HepG2 (cell line): ENCODE measurements at regions not wholly inside any gene's neighbourhood (a gene's known extent, or its start where the extent isn't known, plus 50 kb on each side); places are given as distances from the start of the nearest gene placed in this dataset.

ENCODE experiments used
- ATAC-seq: fragments of 200-7000 bp; cut with Tn5 transposase; 3 replicates; pipeline ENCODE4 v1.9.1; 2020; ENCODE audit warnings: mild to moderate bottlenecking, moderate library complexity
- BruUV-seq: library from RNA; stranded (reverse); fragments of 400-500 nt; replicated peaks from 2 replicates; lab custom pipeline; 2021; lab: Mats Ljungman, UMichigan
- CTCF ChIA-PET: fragments of 300-600 bp; formaldehyde crosslinking; extraction: SDS; loops from one replicate; lab custom pipeline; 2021; ENCODE audit warnings: low total read pairs, inconsistent platforms, low intra/inter-chr PET ratio; lab: Yijun Ruan, JAX
- POLR2A ChIA-PET: fragments of 350-600 bp; sonication (Branson Sonifier 250); formaldehyde crosslinking; loops from one replicate; lab custom pipeline; 2020; ENCODE audit warnings: antibody characterized with exemption, inconsistent platforms; lab: Yijun Ruan, JAX
- DNase-seq: peaks from one replicate; pipeline ENCODE4 v3.0.0-alpha.2; 2015; ENCODE audit warnings: low spot score
- FAIRE-seq: peaks from 3 replicates; lab custom pipeline; 2011; peaks lifted over from hg19 to GRCh38; lab: Jason Lieb, UNC
- H2AFZ ChIP-seq: one replicate; pipeline ENCODE4 v1.6.1; 2011; ENCODE audit warnings: low read length, inconsistent platforms
- H3K27ac ChIP-seq: fragments of 300-600 bp; 3 replicates; pipeline ENCODE4 v1.8.0; 2011; ENCODE audit warnings: mixed run types, mild to moderate bottlenecking, mixed read lengths, low read length, inconsistent platforms; ENCODE audit not compliant: insufficient read depth; ENCODE audit errors: extremely low read length
- H3K27me3 ChIP-seq, 2 experiments: fragments of 200-600 bp in 1 of 2; 2 replicates in 1 of 2; 3 replicates in 1 of 2; pipeline versions ENCODE4 v1.6.0 to v1.8.0; 2011; ENCODE audit warnings: low read length in 2 of 2, mild to moderate bottlenecking in 2 of 2, moderate library complexity in 2 of 2, inconsistent platforms in 1 of 2; ENCODE audit not compliant: insufficient read depth in 2 of 2, control insufficient read depth in 1 of 2
- H3K36me3 ChIP-seq, 2 experiments: fragments of 200-600 bp in 1 of 2; replicated peaks in 1 of 2; 2 replicates in 1 of 2; 3 replicates in 1 of 2; pipeline versions ENCODE4 v1.5.1 to v1.8.0; 2011; ENCODE audit warnings: low read length in 2 of 2, inconsistent platforms in 1 of 2; ENCODE audit not compliant: insufficient read depth in 2 of 2, control insufficient read depth in 1 of 2
- H3K4me1 ChIP-seq: 2 replicates; pipeline ENCODE4 v1.5.1; 2012; ENCODE audit warnings: low read length, inconsistent platforms; ENCODE audit not compliant: insufficient read depth
- H3K4me2 ChIP-seq: 2 replicates; pipeline ENCODE4 v1.6.0; 2011; ENCODE audit warnings: low read depth, low read length, inconsistent platforms
- H3K4me3 ChIP-seq, 3 experiments: fragments of 200-600 bp in 1 of 3; sonication (generic), shearing (Covaris generic) in 1 of 3; replicated peaks in 1 of 3; 2 replicates each; pipeline ENCODE4 v1.5.1; 2011 to 2016; ENCODE audit warnings: low read length in 3 of 3, inconsistent platforms in 2 of 3, low read depth in 2 of 3, mild to moderate bottlenecking in 2 of 3, control low read depth in 1 of 3, mixed read lengths in 1 of 3; ENCODE audit not compliant: insufficient read depth in 1 of 3
- H3K79me2 ChIP-seq: one replicate; pipeline ENCODE4 v1.6.1; 2011; ENCODE audit warnings: low read length, inconsistent platforms; ENCODE audit not compliant: insufficient read depth
- H3K9ac ChIP-seq: 2 replicates; pipeline ENCODE4 v1.6.0; 2011; ENCODE audit warnings: mild to moderate bottlenecking, low read depth, low read length, inconsistent platforms; ENCODE audit not compliant: insufficient read depth
- H3K9me3 ChIP-seq: 2 replicates; pipeline ENCODE4 v1.5.1; 2012; ENCODE audit warnings: mild to moderate bottlenecking, low read length
- H4K20me1 ChIP-seq: 2 replicates; pipeline ENCODE4 v1.6.0; 2011; ENCODE audit warnings: inconsistent platforms, mild to moderate bottlenecking, low read length, moderate library complexity; ENCODE audit not compliant: insufficient read depth
- AHR ChIP-seq: IDR thresholded peaks from 2 replicates; pipeline ENCODE4 v1.6.1; 2018; ENCODE audit warnings: missing genetic modification reagents, missing compliant biosample characterization
- CBX5 ChIP-seq: sonication (generic); formaldehyde crosslinking; IDR thresholded peaks from 2 replicates; pipeline ENCODE4 v1.4.0; 2020; ENCODE audit warnings: missing genetic modification reagents, borderline replicate concordance
- DRAP1 ChIP-seq: IDR thresholded peaks from 2 replicates; pipeline ENCODE4 v1.6.1; 2016; ENCODE audit warnings: missing genetic modification reagents, missing compliant biosample characterization
- PCBP2 ChIP-seq: fragments of 200-400 bp; formaldehyde crosslinking; optimal IDR thresholded peaks from 2 replicates; pipeline ENCODE3; 2018; ENCODE audit warnings: low read length, low read depth; ENCODE audit not compliant: poor library complexity, severe bottlenecking
- ZBTB4 ChIP-seq: sonication (generic); formaldehyde crosslinking; IDR thresholded peaks from 2 replicates; pipeline ENCODE4 v1.4.0; 2020; ENCODE audit warnings: missing genetic modification reagents, mild to moderate bottlenecking, borderline replicate concordance
- ZMYM3 ChIP-seq: sonication (generic); formaldehyde crosslinking; IDR thresholded peaks from 2 replicates; pipeline ENCODE4 v1.5.1; 2020; ENCODE audit warnings: mild to moderate bottlenecking, missing genetic modification reagents
- ZNF547 ChIP-seq: sonication (generic); formaldehyde crosslinking; IDR thresholded peaks from 2 replicates; pipeline ENCODE4 v1.5.1; 2020; ENCODE audit warnings: mild to moderate bottlenecking, missing genetic modification reagents
- ZNF558 ChIP-seq: sonication (generic); formaldehyde crosslinking; IDR thresholded peaks from 2 replicates; pipeline ENCODE4 v1.9.0; 2022; ENCODE audit warnings: mild to moderate bottlenecking, missing genetic modification reagents, borderline replicate concordance
- in situ Hi-C: cut with HindIII; loops from 2 replicates; pipeline ENCODE4 v1.10.0; 2017; ENCODE audit warnings: low pct_unique_long_range_greater_than_20kb; ENCODE audit not compliant: extremely low pct_ligation_motif_present
- intact Hi-C: fragments of 100-400 bp; cut with micrococcal nuclease; formaldehyde crosslinking; loops from one replicate; pipeline ENCODE4 v1.10.0; 2022; ENCODE audit not compliant: unreplicated experiment

DNA sequence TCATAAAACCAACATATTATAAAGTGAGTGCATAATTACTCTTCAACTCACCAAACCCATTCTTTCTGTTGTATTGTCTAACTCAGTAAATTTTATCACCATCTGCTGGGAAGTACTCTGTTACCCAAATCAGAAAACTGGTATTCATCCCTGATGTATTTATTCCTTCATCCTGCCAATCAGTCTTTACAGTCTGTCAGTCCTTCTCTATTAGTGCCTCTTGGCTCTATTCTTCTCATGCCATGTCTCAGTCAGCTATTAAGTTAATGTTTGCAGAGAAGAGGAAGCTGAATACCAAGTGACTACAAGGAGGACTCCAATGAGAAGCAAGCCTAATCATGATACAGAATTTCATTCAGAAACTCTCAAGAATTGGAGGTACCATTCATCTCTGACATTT is 631.2 kb downstream of the CPS1 start:
- in situ Hi-C loops (no loop called here), intact Hi-C loops (no loop called here)
- Histone ChIP-seq H3K27me3 (no peaks in the 10 kb centered on the region), H3K79me2 (no peaks in the 10 kb centered on the region), H3K4me3 (no peak overlapping the region), H3K9ac (no peak overlapping the region), H4K20me1 (no peaks in the 10 kb centered on the region), H3K9me3 (no peaks in the 10 kb centered on the region), H2AFZ (no peak overlapping the region), H3K4me1 (no peaks in the 10 kb centered on the region), H3K4me2 (no peak overlapping the region), H3K36me3 (no peaks in the 10 kb centered on the region), H3K27ac (no peak overlapping the region)
- no TSS peak for BruUV-seq
- no peak for ATAC-seq
- ChIA-PET POLR2A (no interaction called here), CTCF (no interaction called here)
- DNase-seq: no peak
- no peak for FAIRE-seq
- no peak for TF ChIP-seq ZNF558 (CRISPR knock-in tag)
- no peak for TF ChIP-seq AHR (CRISPR knock-in tag)
- no peak for TF ChIP-seq ZNF547 (CRISPR knock-in tag)
- TF ChIP-seq PCBP2: no peak
- TF ChIP-seq ZMYM3 (CRISPR knock-in tag): no peak
- TF ChIP-seq CBX5 (CRISPR knock-in tag): no peak
- no peak for TF ChIP-seq ZBTB4 (CRISPR knock-in tag)
- no peak for TF ChIP-seq DRAP1 (CRISPR knock-in tag)
